Fibroblast of lung (primary cell): ENCODE measurements at regions not wholly inside any gene's neighbourhood (a gene's known extent, or its start where the extent isn't known, plus 50 kb on each side); places are given as distances from the start of the nearest gene placed in this dataset.

Experiments used
- DNase-seq, 2 donors: peaks; one replicate each; pipeline versions ENCODE4 v3.0.0 to v3.0.0-alpha.2; 2010; ENCODE audit warnings: low read depth in 2 of 2
- H2AFZ ChIP-seq: 2 replicates; pipeline ENCODE4 v1.5.1; 2012; ENCODE audit warnings: low read length, control low read depth, inconsistent platforms
- H3K27ac ChIP-seq: 2 replicates; pipeline ENCODE4 v1.5.1; 2011; ENCODE audit warnings: low read length, control low read depth; ENCODE audit not compliant: insufficient read depth
- H3K27me3 ChIP-seq: 2 replicates; pipeline ENCODE4 v1.5.1; 2011; ENCODE audit warnings: mild to moderate bottlenecking, low read length; ENCODE audit not compliant: control insufficient read depth, insufficient read depth
- H3K36me3 ChIP-seq: 2 replicates; pipeline ENCODE4 v1.5.1; 2011; ENCODE audit warnings: low read length; ENCODE audit not compliant: control insufficient read depth, insufficient read depth
- H3K4me1 ChIP-seq: 2 replicates; pipeline ENCODE4 v1.5.1; 2011; ENCODE audit warnings: low read length; ENCODE audit not compliant: control insufficient read depth, insufficient read depth; ENCODE audit errors: extremely low read depth
- H3K4me2 ChIP-seq: 2 replicates; pipeline ENCODE4 v1.5.1; 2011; ENCODE audit warnings: low read length, control low read depth; ENCODE audit not compliant: insufficient read depth; ENCODE audit errors: extremely low read depth
- H3K4me3 ChIP-seq, 4 experiments: fragments of 200-600 bp in 1 of 4; sonication (generic) in 1 of 4; replicated peaks in 1 of 4; 2 replicates each; pipeline ENCODE4 v1.5.1; 2011 to 2016; ENCODE audit warnings: low read length in 4 of 4, low read depth in 3 of 4, mild to moderate bottlenecking in 3 of 4, control low read depth in 2 of 4, inconsistent platforms in 1 of 4, mixed read lengths in 1 of 4; ENCODE audit not compliant: insufficient read depth in 1 of 4; ENCODE audit errors: control extremely low read depth in 1 of 4
- H3K79me2 ChIP-seq: 2 replicates; pipeline ENCODE4 v1.5.1; 2012; ENCODE audit warnings: mild to moderate bottlenecking, low read length, inconsistent platforms; ENCODE audit not compliant: control insufficient read depth, insufficient read depth
- H3K9ac ChIP-seq: 2 replicates; pipeline ENCODE4 v1.5.1; 2011; ENCODE audit warnings: mild to moderate bottlenecking, low read length, control low read depth; ENCODE audit not compliant: insufficient read depth
- H3K9me3 ChIP-seq: 2 replicates; pipeline ENCODE4 v1.5.1; 2012; ENCODE audit warnings: low read depth, low read length; ENCODE audit not compliant: control insufficient read depth, insufficient read depth
- H4K20me1 ChIP-seq: 2 replicates; pipeline ENCODE4 v1.5.1; 2011; ENCODE audit warnings: low read length; ENCODE audit not compliant: control insufficient read depth, insufficient read depth; ENCODE audit errors: extremely low read depth
- CTCF ChIP-seq, 2 donors: IDR thresholded peaks in 1 of 2; conservative IDR thresholded peaks in 1 of 2; 1 replicate in 1 of 2; 2 replicates in 1 of 2; pipeline ENCODE4 v1.5.1; 2011 to 2012; ENCODE audit warnings: low read length in 2 of 2, control low read depth in 1 of 2, inconsistent platforms in 1 of 2, low read depth in 1 of 2, mild to moderate bottlenecking in 1 of 2
- EZH2 ChIP-seq: IDR thresholded peaks from 2 replicates; pipeline ENCODE4 v1.5.1; 2012; ENCODE audit warnings: low read length, control low read depth, mild to moderate bottlenecking; ENCODE audit errors: missing control alignments

GRCh38 chr3:117669774-117670173 lies 960.2 kb downstream of the TUSC7 start:
- H2AFZ ChIP-seq = no peak overlapping the region
- no peaks in the 10 kb centered on the region for H3K27me3 ChIP-seq
- H3K4me3 ChIP-seq = no peak overlapping the region
- TF ChIP-seq CTCF (conservative IDR thresholded peaks at IDR 0.05 in 1 of 2, IDR thresholded peaks at IDR 0.05 in 1 of 2; ENCODE audit: low read depth in 1 of 2, low read length in 2 of 2) (no peak), EZH2 (no peak)
- DNase-seq = no peak
- H3K27ac ChIP-seq = no peak overlapping the region
- no peaks in the 10 kb centered on the region for H3K79me2 ChIP-seq
- H3K9ac ChIP-seq = no peak overlapping the region
- no peak overlapping the region for H3K4me2 ChIP-seq
- H3K36me3 ChIP-seq = no peaks in the 10 kb centered on the region
- no peaks in the 10 kb centered on the region for H4K20me1 ChIP-seq
- H3K9me3 ChIP-seq = no peaks in the 10 kb centered on the region
- no peaks in the 10 kb centered on the region for H3K4me1 ChIP-seq

GRCh38 chr3:117671722-117672318 lies 962.2 kb downstream of the TUSC7 start:
- no peak overlapping the region for H3K4me2 ChIP-seq
- H3K27me3 ChIP-seq = no peaks in the 10 kb centered on the region
- no peaks in the 10 kb centered on the region for H4K20me1 ChIP-seq
- no peak overlapping the region for H3K27ac ChIP-seq
- no peaks in the 10 kb centered on the region for H3K9me3 ChIP-seq
- H3K36me3 ChIP-seq = no peaks in the 10 kb centered on the region
- H3K4me1 ChIP-seq = no peaks in the 10 kb centered on the region
- no peak for DNase-seq
- H2AFZ ChIP-seq = no peak overlapping the region
- no peak for TF ChIP-seq CTCF (conservative IDR thresholded peaks at IDR 0.05 in 1 of 2, IDR thresholded peaks at IDR 0.05 in 1 of 2; ENCODE audit: low read depth in 1 of 2, low read length in 2 of 2)
- no peak for TF ChIP-seq EZH2
- no peak overlapping the region for H3K4me3 ChIP-seq
- no peak overlapping the region for H3K9ac ChIP-seq
- H3K79me2 ChIP-seq = no peaks in the 10 kb centered on the region

- Histone ChIP-seq H3K4me2 (no peak overlapping the region), H3K27me3 (no peaks in the 10 kb centered on the region), H3K4me1 (no peaks in the 10 kb centered on the region), H3K79me2 (no peaks in the 10 kb centered on the region), H3K4me3 (no peak overlapping the region), H3K9me3 (no peaks in the 10 kb centered on the region), H3K9ac (no peak overlapping the region), H3K36me3 (no peaks in the 10 kb centered on the region), H3K27ac (no peak overlapping the region), H4K20me1 (no peaks in the 10 kb centered on the region), H2AFZ (no peak overlapping the region)
- no peak for TF ChIP-seq CTCF (conservative IDR thresholded peaks at IDR 0.05 in 1 of 2, IDR thresholded peaks at IDR 0.05 in 1 of 2; ENCODE audit: low read depth in 1 of 2, low read length in 2 of 2)
- no peak for TF ChIP-seq EZH2
- DNase-seq = peak in 1 of 2 donors; percentile 60
These were observed 964.7 kb downstream of the TUSC7 start for GRCh38 chr3:117674321-117674720.
